Tibial nerve (tissue), 4 donors: ENCODE measurements at regions not wholly inside any gene's neighbourhood (a gene's known extent, or its start where the extent isn't known, plus 50 kb on each side); places are given as distances from the start of the nearest gene placed in this dataset. TPM values are rescaled to one million over a fixed set of nuclear protein-coding genes. Genes with fewer than 3 reads are reported as not detected.

Source experiments
- DNase-seq, 2 donors: peaks; one replicate each; pipeline ENCODE4 v3.0.0-alpha.2; 2019; ENCODE audit warnings: low spot score in 2 of 2
- H3K27ac ChIP-seq, 4 donors: fragments of 200-600 bp; sonication (generic) in 3 of 4; one replicate each; pipeline ENCODE4 v1.5.1; 2017 to 2019; ENCODE audit warnings: mild to moderate bottlenecking in 1 of 4
- H3K27me3 ChIP-seq, 2 donors: fragments of 200-600 bp; sonication (generic) in 1 of 2; one replicate each; pipeline versions ENCODE4 v1.5.1 to v1.6.0; 2017 to 2019
- H3K36me3 ChIP-seq, 3 donors: fragments of 200-600 bp; sonication (generic); one replicate each; pipeline ENCODE4 v1.5.1; 2018 to 2019
- H3K4me1 ChIP-seq, 4 donors: fragments of 200-600 bp; sonication (generic) in 3 of 4; one replicate each; pipeline ENCODE4 v1.5.1; 2017 to 2019
- H3K4me3 ChIP-seq, 4 donors: fragments of 200-600 bp; sonication (generic) in 3 of 4; one replicate each; pipeline ENCODE4 v1.5.1; 2017 to 2019; ENCODE audit warnings: mild to moderate bottlenecking in 1 of 4, moderate library complexity in 1 of 4
- H3K9me3 ChIP-seq, 4 donors: fragments of 200-600 bp; sonication (generic) in 3 of 4; one replicate each; pipeline ENCODE4 v1.5.1; 2017 to 2019
- CTCF ChIP-seq, 5 experiments: fragments of 200-600 bp in 3 of 5; fragments of 450-650 bp in 2 of 5; sonication (generic) in 3 of 5; IDR thresholded peaks; one replicate each; pipeline ENCODE4 v1.5.1; 2016 to 2019; ENCODE audit warnings: antibody characterized with exemption in 5 of 5, mild to moderate bottlenecking in 3 of 5, moderate library complexity in 2 of 5
- EP300 ChIP-seq, 2 donors: sonication (generic); formaldehyde crosslinking; IDR thresholded peaks; one replicate each; pipeline ENCODE4 v1.6.1; 2017; ENCODE audit warnings: antibody characterized with exemption in 2 of 2, mild to moderate bottlenecking in 1 of 2
- POLR2A ChIP-seq, 2 donors: fragments of 450-650 bp; IDR thresholded peaks; one replicate each; pipeline ENCODE4 v1.6.1; 2017; ENCODE audit warnings: antibody characterized with exemption in 2 of 2, mild to moderate bottlenecking in 2 of 2, moderate library complexity in 2 of 2
- WGBS, 2 donors: methylation state at CpG; one replicate each; pipeline ENCODE4 v1.1.5; 2018; 5-methylcytosine and 5-hydroxymethylcytosine counted together
- small RNA-seq: library from RNA; depleted of rRNA; stranded (forward); fragments of <200 nt; gene quantifications from one replicate; pipeline ENCODE3, GENCODE V24; 2016

- no peak for TF ChIP-seq POLR2A (IDR thresholded peaks at IDR 0.05)
- TF ChIP-seq EP300 (IDR thresholded peaks at IDR 0.05) = no peak
- TF ChIP-seq CTCF (IDR thresholded peaks at IDR 0.05) = no peak
- no peak overlapping the region for H3K27ac ChIP-seq
- no peaks in the 10 kb centered on the region for H3K9me3 ChIP-seq
- 96 to 97% methylated on average over 1 of the region's 1 CpG for WGBS, 2 donors
- no peaks in the 10 kb centered on the region for H3K36me3 ChIP-seq
- H3K4me1 ChIP-seq = peaks cover 0 to 19% (median 4%) of the 10 kb centered on the region in 4 donors
- H3K27me3 ChIP-seq = no peaks in the 10 kb centered on the region
- no peak overlapping the region for H3K4me3 ChIP-seq
- DNase-seq = no peak
Measured at GRCh38 chr5:91221917-91222316, 161.2 kb downstream of the ARRDC3 start.

- Histone ChIP-seq H3K9me3 (no peaks in the 10 kb centered on the region), H3K4me3 (no peak overlapping the region), H3K4me1 (peaks cover 0 to 19% (median 4%) of the 10 kb centered on the region in 4 donors), H3K36me3 (no peaks in the 10 kb centered on the region), H3K27me3 (no peaks in the 10 kb centered on the region), H3K27ac (peak overlapping the region in 2 of 4 donors; percentile 65 to 67)
- WGBS, 2 donors = 93% methylated on average over 3 of the region's 3 CpGs
- no peak for DNase-seq
- TF ChIP-seq EP300 (IDR thresholded peaks at IDR 0.05) = no peak
- no peak for TF ChIP-seq POLR2A (IDR thresholded peaks at IDR 0.05)
- TF ChIP-seq CTCF (IDR thresholded peaks at IDR 0.05) = no peak
Measured at GRCh38 chr5:91219803-91220371, 163.2 kb downstream of the ARRDC3 start.

GRCh38 chr5:91219091-91219802, 163.9 kb downstream of the ARRDC3 start:
- Histone ChIP-seq H3K4me3 (no peak overlapping the region), H3K27me3 (no peaks in the 10 kb centered on the region), H3K9me3 (no peaks in the 10 kb centered on the region), H3K4me1 (peaks cover 0 to 18% (median 4%) of the 10 kb centered on the region in 4 donors), H3K27ac (peak overlapping the region in 3 of 4 donors; percentile 21 to 73 (median 67)), H3K36me3 (no peaks in the 10 kb centered on the region)
- TF ChIP-seq EP300 (IDR thresholded peaks at IDR 0.05) = peak in 1 of 2 donors; percentile 89
- no peak for TF ChIP-seq POLR2A (IDR thresholded peaks at IDR 0.05)
- peak; percentile 18 to 77 for DNase-seq
- 42 to 43% methylated on average over 5 of the region's 5 CpGs for WGBS, 2 donors

GRCh38 chr5:91217859-91218258, 165.3 kb downstream of the ARRDC3 start:
- Histone ChIP-seq H3K4me3 (no peak overlapping the region), H3K4me1 (peaks cover 0 to 13% (median 4%) of the 10 kb centered on the region in 4 donors), H3K27me3 (no peaks in the 10 kb centered on the region), H3K9me3 (no peaks in the 10 kb centered on the region), H3K27ac (no peak overlapping the region), H3K36me3 (no peaks in the 10 kb centered on the region)
- WGBS, 2 donors = 92 to 94% methylated on average over 1 of the region's 1 CpG
- DNase-seq = no peak
- TF ChIP-seq POLR2A (IDR thresholded peaks at IDR 0.05) (no peak), CTCF (IDR thresholded peaks at IDR 0.05) (no peak), EP300 (IDR thresholded peaks at IDR 0.05) (no peak)

GRCh38 chr5:91214571-91214970, 168.5 kb downstream of the ARRDC3 start:
- H3K27me3 ChIP-seq = no peaks in the 10 kb centered on the region
- no peak overlapping the region for H3K4me3 ChIP-seq
- WGBS, 2 donors = 58 to 76% methylated on average over 4 of the region's 4 CpGs
- TF ChIP-seq CTCF (IDR thresholded peaks at IDR 0.05) (no peak), POLR2A (IDR thresholded peaks at IDR 0.05) (no peak), EP300 (IDR thresholded peaks at IDR 0.05) (no peak)
- no peak for DNase-seq
- H3K36me3 ChIP-seq = no peaks in the 10 kb centered on the region
- H3K4me1 ChIP-seq = peaks cover 0 to 26% (median 5%) of the 10 kb centered on the region in 4 donors
- no peak overlapping the region for H3K27ac ChIP-seq
- H3K9me3 ChIP-seq = no peaks in the 10 kb centered on the region

Small RNAs in the stretch of these regions (small RNA-seq; reads per million reads assigned to genes)
- gene RF00017 (not detected), gene RNU4-90P (not detected)
